GM23338 (cell line): ENCODE measurements at regions not wholly inside any gene's neighbourhood (a gene's known extent, or its start where the extent isn't known, plus 50 kb on each side); places are given as distances from the start of the nearest gene placed in this dataset.

Experiments
- ATAC-seq: fragments of 200-7000 bp; cut with Tn5 transposase; 3 replicates; pipeline ENCODE4 v1.9.1; 2020
- DNase-seq: peaks from one replicate; pipeline ENCODE4 v3.0.0-alpha.2; 2015; ENCODE audit warnings: low spot score
- H2AFZ ChIP-seq: fragments of 200-600 bp; sonication (generic); 2 replicates; pipeline ENCODE4 v1.8.0; 2016; ENCODE audit warnings: antibody characterized with exemption, mild to moderate bottlenecking, moderate library complexity
- H3F3A ChIP-seq: fragments of 200-600 bp; sonication (generic); replicated peaks from 2 replicates; pipeline ENCODE4 v1.8.0; 2017; ENCODE audit warnings: antibody characterized with exemption, mixed run types, low read depth
- H3K27ac ChIP-seq: fragments of 200-600 bp; sonication (generic); 2 replicates; pipeline ENCODE4 v1.6.1; 2016; ENCODE audit warnings: low read depth
- H3K27me3 ChIP-seq: fragments of 200-600 bp; sonication (generic); 2 replicates; pipeline ENCODE4 v1.8.0; 2016; ENCODE audit warnings: mild to moderate bottlenecking, mixed run types, moderate library complexity; ENCODE audit not compliant: insufficient read depth
- H3K36me3 ChIP-seq: fragments of 200-600 bp; sonication (generic); 2 replicates; pipeline ENCODE4 v1.8.0; 2016; ENCODE audit warnings: mild to moderate bottlenecking; ENCODE audit not compliant: insufficient read depth
- H3K4me1 ChIP-seq: fragments of 200-600 bp; sonication (generic); 2 replicates; pipeline ENCODE4 v1.8.0; 2016; ENCODE audit warnings: mild to moderate bottlenecking, moderate library complexity; ENCODE audit not compliant: insufficient read depth
- H3K4me2 ChIP-seq: fragments of 200-600 bp; sonication (generic); 2 replicates; pipeline ENCODE4 v1.7.1; 2017; ENCODE audit warnings: mixed run types
- H3K4me3 ChIP-seq: fragments of 200-600 bp; sonication (generic); 2 replicates; pipeline ENCODE4 v1.6.1; 2016; ENCODE audit warnings: mixed run types
- H3K79me2 ChIP-seq: fragments of 200-600 bp; sonication (generic); replicated peaks from 2 replicates; pipeline ENCODE4 v1.8.0; 2017; ENCODE audit warnings: mild to moderate bottlenecking; ENCODE audit not compliant: insufficient read depth
- H3K9me2 ChIP-seq: fragments of 200-600 bp; sonication (generic); 2 replicates; pipeline ENCODE4 v1.8.0; 2017; ENCODE audit not compliant: insufficient read depth
- H4K20me1 ChIP-seq: fragments of 200-600 bp; sonication (generic); replicated peaks from 2 replicates; pipeline ENCODE4 v1.8.0; 2017; ENCODE audit warnings: mild to moderate bottlenecking; ENCODE audit not compliant: insufficient read depth
- H3K27ac Mint-ChIP-seq: 2 replicates; pipeline ENCODE4 v1.8.0; 2020; ENCODE audit warnings: inconsistent platforms, mild to moderate bottlenecking, moderate library complexity, mixed read lengths
- H3K27me3 Mint-ChIP-seq: 3 replicates; pipeline ENCODE4 v1.8.0; 2022; ENCODE audit warnings: low read depth, mild to moderate bottlenecking, moderate library complexity, mixed read lengths, inconsistent platforms; ENCODE audit not compliant: insufficient read depth, poor library complexity
- H3K36me3 Mint-ChIP-seq: 3 replicates; pipeline ENCODE4 v1.8.0; 2021; ENCODE audit warnings: low read depth, mild to moderate bottlenecking, inconsistent platforms, moderate library complexity, mixed read lengths
- H3K4me1 Mint-ChIP-seq: 3 replicates; pipeline ENCODE4 v1.8.0; 2020; ENCODE audit warnings: mild to moderate bottlenecking, inconsistent platforms, mixed read lengths
- H3K4me3 Mint-ChIP-seq: 3 replicates; pipeline ENCODE4 v1.8.0; 2021; ENCODE audit warnings: moderate library complexity, mild to moderate bottlenecking, inconsistent platforms, mixed read lengths
- H3K9me3 Mint-ChIP-seq: 3 replicates; pipeline ENCODE4 v1.8.0; 2020; ENCODE audit warnings: moderate library complexity, mild to moderate bottlenecking, inconsistent platforms, mixed read lengths
- CREB1 ChIP-seq: fragments of 250-450 bp; sonication (Bioruptor Pico); IDR thresholded peaks from 2 replicates; pipeline ENCODE4 v1.5.0; 2020; ENCODE audit warnings: low read depth, mild to moderate bottlenecking, moderate library complexity
- EZH2 ChIP-seq: fragments of 200-600 bp; sonication (generic); IDR thresholded peaks from one replicate; pipeline ENCODE4 v1.8.0; 2017; ENCODE audit warnings: antibody characterized with exemption, mild to moderate bottlenecking, low read depth; ENCODE audit not compliant: unreplicated experiment
- EZH2phosphoT487 ChIP-seq: fragments of 200-600 bp; sonication (generic); IDR thresholded peaks from one replicate; pipeline ENCODE4 v1.8.1; 2018; ENCODE audit warnings: antibody characterized with exemption; ENCODE audit not compliant: unreplicated experiment
- JUNB ChIP-seq: IDR thresholded peaks from one replicate; pipeline ENCODE4 v1.6.1; 2016; ENCODE audit warnings: antibody characterized with exemption; ENCODE audit not compliant: unreplicated experiment
- NANOG ChIP-seq: IDR thresholded peaks from 2 replicates; pipeline ENCODE4 v1.6.1; 2016; ENCODE audit warnings: antibody characterized with exemption, borderline replicate concordance
- POLR2AphosphoS5 ChIP-seq: IDR thresholded peaks from 2 replicates; pipeline ENCODE4 v1.6.1; 2016; ENCODE audit warnings: antibody characterized with exemption, low read depth
- STAT1 ChIP-seq: IDR thresholded peaks from one replicate; pipeline ENCODE4 v1.6.1; 2016; ENCODE audit warnings: antibody characterized with exemption; ENCODE audit not compliant: unreplicated experiment
- ZNF114 ChIP-seq: fragments of 250-450 bp; sonication (Bioruptor Pico); IDR thresholded peaks from 2 replicates; pipeline ENCODE4 v1.5.0; 2020; ENCODE audit warnings: mild to moderate bottlenecking, moderate library complexity
- ZNF331 ChIP-seq: fragments of 250-450 bp; sonication (Bioruptor Pico); IDR thresholded peaks from 2 replicates; pipeline ENCODE4 v1.5.0; 2020; ENCODE audit warnings: low read depth, mild to moderate bottlenecking, moderate library complexity
- TF ChIP-seq, protein P1 (sequence below), 2 experiments: fragments of 200-600 bp in 1 of 2; sonication (generic) in 1 of 2; conservative IDR thresholded peaks; 2 replicates each; pipeline versions ENCODE4 v1.5.1 to v1.6.1; 2016 to 2017; ENCODE audit warnings: antibody characterized with exemption in 2 of 2, low read depth in 2 of 2, mild to moderate bottlenecking in 2 of 2, moderate library complexity in 1 of 2
- TF ChIP-seq, protein P2 (sequence below): IDR thresholded peaks from one replicate; pipeline ENCODE4 v1.6.1; 2018; ENCODE audit warnings: antibody characterized with exemption; ENCODE audit not compliant: unreplicated experiment
- TF ChIP-seq, protein P3 (sequence below): IDR thresholded peaks from 2 replicates; pipeline ENCODE4 v1.6.1; 2016; ENCODE audit warnings: antibody characterized with exemption
- TF ChIP-seq, protein P4 (sequence below): fragments of 250-450 bp; sonication (Bioruptor Pico); IDR thresholded peaks from 2 replicates; pipeline ENCODE4 v1.5.0; 2020; ENCODE audit warnings: mild to moderate bottlenecking, moderate library complexity

DNA sequence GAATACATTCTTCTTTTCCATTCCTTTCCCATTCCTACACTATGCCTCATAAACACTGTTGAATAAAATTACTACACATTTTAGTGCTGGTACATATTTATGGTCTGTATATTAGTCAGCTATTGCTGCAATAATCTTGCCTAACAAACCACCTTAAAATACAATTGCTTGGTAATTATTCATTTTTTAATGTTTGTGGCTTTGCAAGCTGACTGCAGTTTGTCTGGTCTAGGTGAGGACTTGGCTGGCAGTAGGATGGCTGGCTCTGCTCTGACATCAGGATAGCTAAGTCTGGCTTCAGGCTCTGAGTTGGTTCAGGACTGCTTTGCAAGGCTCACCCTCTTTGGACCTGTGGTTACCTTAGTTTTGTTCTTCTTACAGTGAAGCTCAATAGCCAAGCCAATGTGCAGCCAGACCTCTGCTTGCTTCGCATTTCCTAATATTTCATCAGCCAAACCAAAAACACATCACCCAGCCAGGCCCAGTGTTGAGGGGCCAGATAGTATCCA lies 913.4 kb upstream of the RAG2 start:
- no peaks in the 10 kb centered on the region for H3K27me3 ChIP-seq
- H3K9me2 ChIP-seq: no peaks in the 10 kb centered on the region
- no peaks in the 10 kb centered on the region for H3K4me1 ChIP-seq
- no peak overlapping the region for H3K4me2 ChIP-seq
- DNase-seq (no peak), ATAC-seq (no peak)
- no peaks in the 10 kb centered on the region for H3K79me2 ChIP-seq
- H3F3A ChIP-seq: no peaks in the 10 kb centered on the region
- no peak overlapping the region for H3K4me3 ChIP-seq
- H3K4me3 Mint-ChIP-seq: no peak overlapping the region
- no peak overlapping the region for H2AFZ ChIP-seq
- H4K20me1 ChIP-seq: no peaks in the 10 kb centered on the region
- peaks cover 4% of the 10 kb centered on the region; the same call in 2 of the 3 replicates for H3K36me3 Mint-ChIP-seq
- peaks cover 2% of the 10 kb centered on the region; the same call in 2 of the 3 replicates for H3K4me1 Mint-ChIP-seq
- peaks cover 15% of the 10 kb centered on the region; the same call in 2 of the 3 replicates for H3K9me3 Mint-ChIP-seq
- peaks cover 6% of the 10 kb centered on the region for H3K36me3 ChIP-seq
- no peak overlapping the region for H3K27ac ChIP-seq
- H3K27me3 Mint-ChIP-seq: no peaks in the 10 kb centered on the region
- H3K27ac Mint-ChIP-seq: no peak overlapping the region
- TF ChIP-seq EZH2 (no peak), POLR2AphosphoS5 (no peak), STAT1 (no peak), NANOG (no peak), EZH2phosphoT487 (no peak), JUNB (no peak), ZNF114 (CRISPR knock-in tag) (no peak), CREB1 (CRISPR knock-in tag) (no peak), ZNF331 (CRISPR knock-in tag) (no peak)
- TF ChIP-seq, protein P1, sequence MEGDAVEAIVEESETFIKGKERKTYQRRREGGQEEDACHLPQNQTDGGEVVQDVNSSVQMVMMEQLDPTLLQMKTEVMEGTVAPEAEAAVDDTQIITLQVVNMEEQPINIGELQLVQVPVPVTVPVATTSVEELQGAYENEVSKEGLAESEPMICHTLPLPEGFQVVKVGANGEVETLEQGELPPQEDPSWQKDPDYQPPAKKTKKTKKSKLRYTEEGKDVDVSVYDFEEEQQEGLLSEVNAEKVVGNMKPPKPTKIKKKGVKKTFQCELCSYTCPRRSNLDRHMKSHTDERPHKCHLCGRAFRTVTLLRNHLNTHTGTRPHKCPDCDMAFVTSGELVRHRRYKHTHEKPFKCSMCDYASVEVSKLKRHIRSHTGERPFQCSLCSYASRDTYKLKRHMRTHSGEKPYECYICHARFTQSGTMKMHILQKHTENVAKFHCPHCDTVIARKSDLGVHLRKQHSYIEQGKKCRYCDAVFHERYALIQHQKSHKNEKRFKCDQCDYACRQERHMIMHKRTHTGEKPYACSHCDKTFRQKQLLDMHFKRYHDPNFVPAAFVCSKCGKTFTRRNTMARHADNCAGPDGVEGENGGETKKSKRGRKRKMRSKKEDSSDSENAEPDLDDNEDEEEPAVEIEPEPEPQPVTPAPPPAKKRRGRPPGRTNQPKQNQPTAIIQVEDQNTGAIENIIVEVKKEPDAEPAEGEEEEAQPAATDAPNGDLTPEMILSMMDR (conservative IDR thresholded peaks at IDR 0.05; ENCODE audit: low read depth in 2 of 2): no peak
- TF ChIP-seq, protein P2, sequence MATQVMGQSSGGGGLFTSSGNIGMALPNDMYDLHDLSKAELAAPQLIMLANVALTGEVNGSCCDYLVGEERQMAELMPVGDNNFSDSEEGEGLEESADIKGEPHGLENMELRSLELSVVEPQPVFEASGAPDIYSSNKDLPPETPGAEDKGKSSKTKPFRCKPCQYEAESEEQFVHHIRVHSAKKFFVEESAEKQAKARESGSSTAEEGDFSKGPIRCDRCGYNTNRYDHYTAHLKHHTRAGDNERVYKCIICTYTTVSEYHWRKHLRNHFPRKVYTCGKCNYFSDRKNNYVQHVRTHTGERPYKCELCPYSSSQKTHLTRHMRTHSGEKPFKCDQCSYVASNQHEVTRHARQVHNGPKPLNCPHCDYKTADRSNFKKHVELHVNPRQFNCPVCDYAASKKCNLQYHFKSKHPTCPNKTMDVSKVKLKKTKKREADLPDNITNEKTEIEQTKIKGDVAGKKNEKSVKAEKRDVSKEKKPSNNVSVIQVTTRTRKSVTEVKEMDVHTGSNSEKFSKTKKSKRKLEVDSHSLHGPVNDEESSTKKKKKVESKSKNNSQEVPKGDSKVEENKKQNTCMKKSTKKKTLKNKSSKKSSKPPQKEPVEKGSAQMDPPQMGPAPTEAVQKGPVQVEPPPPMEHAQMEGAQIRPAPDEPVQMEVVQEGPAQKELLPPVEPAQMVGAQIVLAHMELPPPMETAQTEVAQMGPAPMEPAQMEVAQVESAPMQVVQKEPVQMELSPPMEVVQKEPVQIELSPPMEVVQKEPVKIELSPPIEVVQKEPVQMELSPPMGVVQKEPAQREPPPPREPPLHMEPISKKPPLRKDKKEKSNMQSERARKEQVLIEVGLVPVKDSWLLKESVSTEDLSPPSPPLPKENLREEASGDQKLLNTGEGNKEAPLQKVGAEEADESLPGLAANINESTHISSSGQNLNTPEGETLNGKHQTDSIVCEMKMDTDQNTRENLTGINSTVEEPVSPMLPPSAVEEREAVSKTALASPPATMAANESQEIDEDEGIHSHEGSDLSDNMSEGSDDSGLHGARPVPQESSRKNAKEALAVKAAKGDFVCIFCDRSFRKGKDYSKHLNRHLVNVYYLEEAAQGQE: no peak
- TF ChIP-seq, protein P3, sequence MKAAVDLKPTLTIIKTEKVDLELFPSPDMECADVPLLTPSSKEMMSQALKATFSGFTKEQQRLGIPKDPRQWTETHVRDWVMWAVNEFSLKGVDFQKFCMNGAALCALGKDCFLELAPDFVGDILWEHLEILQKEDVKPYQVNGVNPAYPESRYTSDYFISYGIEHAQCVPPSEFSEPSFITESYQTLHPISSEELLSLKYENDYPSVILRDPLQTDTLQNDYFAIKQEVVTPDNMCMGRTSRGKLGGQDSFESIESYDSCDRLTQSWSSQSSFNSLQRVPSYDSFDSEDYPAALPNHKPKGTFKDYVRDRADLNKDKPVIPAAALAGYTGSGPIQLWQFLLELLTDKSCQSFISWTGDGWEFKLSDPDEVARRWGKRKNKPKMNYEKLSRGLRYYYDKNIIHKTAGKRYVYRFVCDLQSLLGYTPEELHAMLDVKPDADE: no peak
- TF ChIP-seq, protein P4, sequence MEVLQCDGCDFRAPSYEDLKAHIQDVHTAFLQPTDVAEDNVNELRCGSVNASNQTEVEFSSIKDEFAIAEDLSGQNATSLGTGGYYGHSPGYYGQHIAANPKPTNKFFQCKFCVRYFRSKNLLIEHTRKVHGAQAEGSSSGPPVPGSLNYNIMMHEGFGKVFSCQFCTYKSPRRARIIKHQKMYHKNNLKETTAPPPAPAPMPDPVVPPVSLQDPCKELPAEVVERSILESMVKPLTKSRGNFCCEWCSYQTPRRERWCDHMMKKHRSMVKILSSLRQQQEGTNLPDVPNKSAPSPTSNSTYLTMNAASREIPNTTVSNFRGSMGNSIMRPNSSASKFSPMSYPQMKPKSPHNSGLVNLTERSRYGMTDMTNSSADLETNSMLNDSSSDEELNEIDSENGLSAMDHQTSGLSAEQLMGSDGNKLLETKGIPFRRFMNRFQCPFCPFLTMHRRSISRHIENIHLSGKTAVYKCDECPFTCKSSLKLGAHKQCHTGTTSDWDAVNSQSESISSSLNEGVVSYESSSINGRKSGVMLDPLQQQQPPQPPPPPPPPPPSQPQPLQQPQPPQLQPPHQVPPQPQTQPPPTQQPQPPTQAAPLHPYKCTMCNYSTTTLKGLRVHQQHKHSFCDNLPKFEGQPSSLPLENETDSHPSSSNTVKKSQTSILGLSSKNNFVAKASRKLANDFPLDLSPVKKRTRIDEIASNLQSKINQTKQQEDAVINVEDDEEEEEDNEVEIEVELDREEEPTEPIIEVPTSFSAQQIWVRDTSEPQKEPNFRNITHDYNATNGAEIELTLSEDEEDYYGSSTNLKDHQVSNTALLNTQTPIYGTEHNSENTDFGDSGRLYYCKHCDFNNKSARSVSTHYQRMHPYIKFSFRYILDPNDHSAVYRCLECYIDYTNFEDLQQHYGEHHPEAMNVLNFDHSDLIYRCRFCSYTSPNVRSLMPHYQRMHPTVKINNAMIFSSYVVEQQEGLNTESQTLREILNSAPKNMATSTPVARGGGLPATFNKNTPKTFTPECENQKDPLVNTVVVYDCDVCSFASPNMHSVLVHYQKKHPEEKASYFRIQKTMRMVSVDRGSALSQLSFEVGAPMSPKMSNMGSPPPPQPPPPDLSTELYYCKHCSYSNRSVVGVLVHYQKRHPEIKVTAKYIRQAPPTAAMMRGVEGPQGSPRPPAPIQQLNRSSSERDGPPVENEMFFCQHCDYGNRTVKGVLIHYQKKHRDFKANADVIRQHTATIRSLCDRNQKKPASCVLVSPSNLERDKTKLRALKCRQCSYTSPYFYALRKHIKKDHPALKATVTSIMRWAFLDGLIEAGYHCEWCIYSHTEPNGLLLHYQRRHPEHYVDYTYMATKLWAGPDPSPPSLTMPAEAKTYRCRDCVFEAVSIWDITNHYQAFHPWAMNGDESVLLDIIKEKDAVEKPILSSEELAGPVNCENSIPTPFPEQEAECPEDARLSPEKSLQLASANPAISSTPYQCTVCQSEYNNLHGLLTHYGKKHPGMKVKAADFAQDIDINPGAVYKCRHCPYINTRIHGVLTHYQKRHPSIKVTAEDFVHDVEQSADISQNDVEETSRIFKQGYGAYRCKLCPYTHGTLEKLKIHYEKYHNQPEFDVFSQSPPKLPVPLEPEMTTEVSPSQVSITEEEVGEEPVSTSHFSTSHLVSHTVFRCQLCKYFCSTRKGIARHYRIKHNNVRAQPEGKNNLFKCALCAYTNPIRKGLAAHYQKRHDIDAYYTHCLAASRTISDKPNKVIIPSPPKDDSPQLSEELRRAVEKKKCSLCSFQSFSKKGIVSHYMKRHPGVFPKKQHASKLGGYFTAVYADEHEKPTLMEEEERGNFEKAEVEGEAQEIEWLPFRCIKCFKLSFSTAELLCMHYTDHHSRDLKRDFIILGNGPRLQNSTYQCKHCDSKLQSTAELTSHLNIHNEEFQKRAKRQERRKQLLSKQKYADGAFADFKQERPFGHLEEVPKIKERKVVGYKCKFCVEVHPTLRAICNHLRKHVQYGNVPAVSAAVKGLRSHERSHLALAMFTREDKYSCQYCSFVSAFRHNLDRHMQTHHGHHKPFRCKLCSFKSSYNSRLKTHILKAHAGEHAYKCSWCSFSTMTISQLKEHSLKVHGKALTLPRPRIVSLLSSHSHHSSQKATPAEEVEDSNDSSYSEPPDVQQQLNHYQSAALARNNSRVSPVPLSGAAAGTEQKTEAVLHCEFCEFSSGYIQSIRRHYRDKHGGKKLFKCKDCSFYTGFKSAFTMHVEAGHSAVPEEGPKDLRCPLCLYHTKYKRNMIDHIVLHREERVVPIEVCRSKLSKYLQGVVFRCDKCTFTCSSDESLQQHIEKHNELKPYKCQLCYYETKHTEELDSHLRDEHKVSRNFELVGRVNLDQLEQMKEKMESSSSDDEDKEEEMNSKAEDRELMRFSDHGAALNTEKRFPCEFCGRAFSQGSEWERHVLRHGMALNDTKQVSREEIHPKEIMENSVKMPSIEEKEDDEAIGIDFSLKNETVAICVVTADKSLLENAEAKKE (CRISPR knock-in tag): no peak
